ENCODE measurements at regions not wholly inside any gene's neighbourhood (a gene's known extent, or its start where the extent isn't known, plus 50 kb on each side); places are given as distances from the start of the nearest gene placed in this dataset.

DNA sequence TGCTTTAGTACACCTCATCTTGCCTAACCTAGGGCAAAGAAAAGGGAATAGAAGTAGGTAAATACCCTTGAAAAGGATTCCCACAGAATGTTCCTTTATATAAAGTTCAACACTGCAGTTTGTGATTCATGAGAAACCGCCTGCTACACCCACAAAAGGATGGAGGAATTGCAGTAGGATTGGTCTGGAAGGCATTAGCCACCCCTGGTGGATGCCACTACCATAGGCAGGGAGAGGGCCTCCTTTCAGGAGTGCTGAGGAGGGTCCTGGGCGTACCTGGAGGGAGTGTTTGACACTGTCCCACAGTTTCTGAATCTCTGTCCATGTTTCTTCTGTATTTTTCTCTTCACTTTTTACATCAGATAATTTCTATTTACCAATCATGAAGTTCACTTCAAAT, 221.8 kb upstream of the TMEM72 start:
- no peak for DNase-seq

DNA sequence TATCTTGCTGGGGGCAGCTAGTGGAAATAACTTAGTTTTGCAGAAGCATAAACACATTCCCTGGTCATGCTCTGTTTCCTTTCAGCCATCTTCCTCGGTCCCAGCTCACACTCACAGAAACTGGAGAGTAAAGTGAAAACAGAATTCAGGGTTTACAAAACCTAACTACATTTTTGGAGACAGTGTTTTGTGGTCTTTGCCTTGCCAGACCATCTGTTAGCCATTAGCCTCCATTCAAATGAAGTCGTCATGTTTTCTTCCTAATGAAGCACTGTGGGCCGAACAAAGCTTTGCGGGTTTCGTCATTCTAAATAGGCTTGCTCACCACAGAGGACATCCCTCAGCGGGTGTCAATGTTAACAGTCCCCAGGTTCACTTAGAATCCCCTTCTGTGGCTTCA, 214.6 kb upstream of the TMEM72 start:
- DNase-seq: no peak

DNA sequence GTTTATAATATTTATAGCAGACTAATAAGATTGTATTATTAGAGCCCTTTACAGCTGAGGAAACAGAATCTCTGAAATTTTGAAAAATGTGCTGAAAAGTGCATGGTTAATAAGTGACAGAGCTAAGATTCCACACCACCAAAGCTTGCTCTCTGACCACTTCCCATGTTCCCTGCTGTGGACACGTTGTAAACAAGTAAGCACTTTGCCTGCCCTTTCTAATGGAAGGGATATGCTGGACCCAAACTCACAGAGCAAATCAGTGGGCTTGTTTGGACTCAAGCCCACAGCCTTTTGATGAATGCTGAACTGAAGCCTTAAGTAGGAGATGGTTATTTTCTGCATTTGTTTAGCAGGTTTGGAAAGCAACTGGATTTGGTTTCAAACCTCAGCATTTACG, 214.0 kb upstream of the TMEM72 start:
- DNase-seq: no peak

DNA sequence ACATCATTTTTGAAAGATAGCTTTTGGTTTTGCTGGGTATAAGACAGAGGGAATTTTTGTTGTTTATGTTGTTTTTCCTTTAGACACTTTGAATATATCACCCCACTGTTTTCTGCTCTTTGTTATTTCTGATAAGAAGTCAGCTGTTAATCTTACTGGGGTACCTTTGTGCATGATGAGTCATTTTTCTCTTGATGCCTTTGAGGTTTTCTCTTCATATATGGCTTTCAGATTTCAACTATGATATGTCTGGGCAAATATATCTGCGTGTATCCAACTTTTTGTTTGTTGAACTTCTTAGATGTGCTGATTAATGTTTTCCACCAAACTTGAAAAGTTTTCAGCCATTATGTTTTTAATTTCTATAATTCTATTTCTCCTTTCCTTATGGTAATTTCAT, 208.6 kb upstream of the TMEM72 start:
- no peak for DNase-seq

DNA sequence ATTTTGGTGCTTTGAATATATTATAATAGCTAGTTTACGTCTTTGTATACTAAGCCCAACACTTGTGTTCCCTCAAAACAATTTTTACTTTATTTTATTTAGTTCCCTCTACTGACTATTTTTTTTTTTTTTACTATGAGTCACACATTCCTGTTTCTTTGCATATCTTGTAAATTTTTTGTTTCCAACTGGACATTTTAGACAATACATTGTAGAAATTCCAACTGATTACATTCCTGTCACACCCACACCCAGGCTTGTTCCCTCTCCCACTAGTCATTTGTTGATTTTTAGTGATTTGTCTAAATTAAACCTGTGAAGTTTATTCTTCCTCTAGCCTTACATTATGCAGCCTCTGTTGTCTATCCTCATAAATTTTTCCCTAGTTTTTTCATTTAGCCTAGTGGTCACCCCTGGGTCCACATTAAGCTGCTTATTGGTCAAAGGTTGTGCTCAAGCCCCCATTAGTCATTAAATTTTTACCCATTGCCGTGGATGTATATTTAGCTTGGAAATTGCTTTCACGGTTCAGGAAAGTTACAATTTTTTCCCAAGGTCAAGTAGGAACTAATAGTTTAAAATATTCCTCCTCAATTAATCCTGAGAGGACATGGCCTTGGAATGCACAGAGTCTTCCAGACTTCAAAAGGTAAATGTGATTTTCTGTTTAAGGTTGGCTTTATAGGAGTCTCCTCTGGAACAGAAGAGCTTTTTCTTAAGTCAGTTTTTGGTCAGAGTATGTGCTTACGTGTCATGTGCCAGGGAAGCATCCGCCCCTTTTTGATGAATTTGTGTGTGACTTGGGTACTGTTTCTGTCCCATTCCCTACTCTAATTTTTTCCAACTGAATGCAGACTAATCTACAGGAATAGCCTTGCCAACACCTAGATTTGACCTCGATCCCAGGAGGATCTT, 207.6 kb upstream of the TMEM72 start:
- no peak for DNase-seq

DNA sequence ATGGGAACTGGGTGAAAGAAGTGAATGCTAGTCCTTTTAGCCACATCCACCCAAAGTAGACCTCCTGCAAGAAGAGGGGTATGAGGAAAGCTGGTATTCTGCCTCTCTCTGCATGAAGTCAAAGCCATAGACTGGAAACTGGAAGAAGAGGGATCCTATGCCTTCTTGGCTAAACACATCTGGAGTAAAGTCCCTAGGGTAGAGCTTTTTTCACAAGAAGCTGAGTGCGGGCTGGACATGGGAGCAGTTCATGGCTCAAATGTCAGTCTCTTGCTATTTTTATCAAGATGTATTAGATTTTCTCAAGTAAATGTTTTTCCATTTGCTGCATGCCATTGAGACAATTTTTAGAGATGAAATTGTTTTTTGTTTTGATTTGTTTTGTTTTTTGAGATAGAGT, 206.5 kb upstream of the TMEM72 start:
- DNase-seq: no peak

DNA sequence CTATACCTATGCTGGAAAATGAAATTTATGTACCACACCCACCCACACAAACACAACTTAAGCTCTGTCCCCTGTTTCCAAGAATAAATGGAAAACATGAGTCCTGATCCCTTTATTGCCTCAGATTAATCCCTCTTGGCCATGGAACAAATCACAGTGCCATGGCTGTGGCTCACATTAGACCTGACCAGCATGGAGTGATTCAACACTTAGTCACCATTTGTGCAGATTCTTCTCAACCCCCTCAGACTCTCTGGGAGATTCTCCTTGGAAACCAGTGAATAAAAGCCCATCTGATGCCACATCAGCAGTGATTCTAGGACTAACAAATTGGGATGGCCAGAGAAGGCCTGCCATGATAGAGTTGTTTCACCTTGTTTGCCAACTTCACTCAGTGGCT, 204.4 kb upstream of the TMEM72 start:
- no peak for DNase-seq

DNA sequence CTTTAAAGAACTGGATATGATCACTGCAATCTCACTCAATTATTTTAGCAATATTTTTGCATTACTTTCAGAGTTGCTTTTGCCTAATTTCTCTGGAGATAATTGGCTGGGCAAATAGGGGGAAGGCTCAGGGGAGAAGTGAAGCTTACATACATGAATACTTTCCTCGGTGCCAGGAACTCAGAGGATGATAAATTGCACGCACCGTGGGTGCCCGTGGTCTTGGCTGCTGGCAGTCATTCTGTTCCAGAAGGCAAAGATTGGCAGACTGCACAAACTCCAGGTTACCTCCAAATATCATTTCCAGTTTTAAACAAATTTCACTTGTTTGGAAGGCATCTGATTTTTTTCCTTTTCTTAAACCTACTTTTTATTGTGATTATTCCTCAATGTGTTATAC, 197.8 kb upstream of the TMEM72 start:
- DNase-seq: no peak

DNA sequence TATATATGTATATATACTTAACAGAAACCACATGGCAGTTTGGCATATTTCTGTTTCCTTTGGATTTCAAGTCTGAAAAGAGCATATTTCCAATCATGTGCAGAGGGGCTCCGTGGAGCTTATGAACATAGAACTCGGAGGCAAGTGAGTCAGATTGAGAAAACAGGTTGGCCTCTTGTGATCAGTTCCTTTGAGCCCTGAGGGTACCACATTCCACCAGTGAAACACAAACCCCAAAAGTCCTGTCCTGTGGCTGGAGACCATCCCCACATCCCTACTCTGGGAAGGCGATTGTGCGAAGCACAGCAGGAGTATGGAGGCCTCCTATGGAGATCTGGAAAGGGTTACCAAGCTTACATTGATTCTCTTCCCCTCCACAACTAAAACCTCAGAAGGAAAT, 196.7 kb upstream of the TMEM72 start:
- DNase-seq: no peak

DNA sequence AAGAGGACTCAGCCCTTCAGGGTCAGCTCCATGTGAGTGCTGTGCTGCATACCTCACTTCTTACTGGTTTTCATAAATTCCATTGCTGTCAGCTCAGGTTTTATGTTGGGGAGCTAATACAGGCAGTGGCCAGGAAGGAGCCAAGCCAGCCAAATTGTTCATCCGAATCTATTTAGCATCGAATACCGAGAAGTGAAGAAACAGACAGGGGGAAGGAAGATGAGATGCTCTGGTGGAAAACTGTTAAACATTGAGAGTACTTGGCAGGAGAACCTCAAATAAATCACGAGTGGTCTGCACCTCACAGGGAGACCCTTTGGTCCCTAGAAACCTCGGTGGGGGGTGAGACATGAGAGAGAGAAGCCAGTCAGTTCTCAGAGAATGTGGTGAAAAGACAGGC, 196.0 kb upstream of the TMEM72 start:
- DNase-seq: no peak

DNA sequence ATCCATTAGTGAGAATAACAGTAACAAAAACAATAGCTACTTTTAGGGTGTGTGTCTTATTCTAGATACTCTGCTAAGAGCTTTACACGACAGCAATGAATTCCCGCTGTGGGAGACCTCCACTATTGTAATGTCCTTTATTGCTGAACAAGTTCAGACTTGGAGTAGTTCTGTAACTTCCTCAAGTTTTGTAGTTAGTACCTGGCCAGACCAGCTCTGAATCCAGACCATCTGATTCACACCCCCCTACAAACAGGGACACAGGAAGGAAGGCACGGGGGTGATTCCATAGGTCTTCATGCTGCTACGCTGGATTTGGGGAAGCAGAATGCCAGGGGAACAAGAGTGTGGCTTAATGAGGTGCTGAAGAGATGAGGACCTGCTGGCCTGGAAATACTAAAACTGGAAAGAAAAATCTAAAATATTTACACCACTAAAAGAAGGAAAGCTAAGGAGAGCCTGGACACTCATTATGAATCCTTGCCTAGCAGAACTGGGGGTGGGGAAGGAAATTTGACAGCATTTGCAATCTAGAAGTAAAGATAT, 194.6 kb upstream of the TMEM72 start:
- DNase-seq: no peak

DNA sequence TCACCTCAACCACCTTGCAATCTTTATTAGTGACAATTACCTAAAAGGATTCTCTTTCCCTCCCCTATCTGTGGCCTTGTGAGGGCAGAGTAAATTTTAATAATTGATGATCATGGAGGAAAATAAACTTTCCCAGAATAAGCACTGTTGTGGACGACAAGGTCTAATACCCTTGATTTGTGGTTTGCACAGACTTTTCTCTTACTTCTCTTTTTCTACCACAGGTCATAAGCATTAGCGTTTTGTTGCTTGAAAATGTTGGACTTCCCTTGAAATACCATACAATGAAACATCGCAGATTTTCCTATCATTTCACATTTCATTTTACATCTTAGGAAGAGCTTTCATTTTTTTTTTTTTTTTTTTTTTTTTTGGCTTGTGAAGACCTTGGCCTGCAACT, 188.1 kb upstream of the TMEM72 start:
- DNase-seq: no peak

DNA sequence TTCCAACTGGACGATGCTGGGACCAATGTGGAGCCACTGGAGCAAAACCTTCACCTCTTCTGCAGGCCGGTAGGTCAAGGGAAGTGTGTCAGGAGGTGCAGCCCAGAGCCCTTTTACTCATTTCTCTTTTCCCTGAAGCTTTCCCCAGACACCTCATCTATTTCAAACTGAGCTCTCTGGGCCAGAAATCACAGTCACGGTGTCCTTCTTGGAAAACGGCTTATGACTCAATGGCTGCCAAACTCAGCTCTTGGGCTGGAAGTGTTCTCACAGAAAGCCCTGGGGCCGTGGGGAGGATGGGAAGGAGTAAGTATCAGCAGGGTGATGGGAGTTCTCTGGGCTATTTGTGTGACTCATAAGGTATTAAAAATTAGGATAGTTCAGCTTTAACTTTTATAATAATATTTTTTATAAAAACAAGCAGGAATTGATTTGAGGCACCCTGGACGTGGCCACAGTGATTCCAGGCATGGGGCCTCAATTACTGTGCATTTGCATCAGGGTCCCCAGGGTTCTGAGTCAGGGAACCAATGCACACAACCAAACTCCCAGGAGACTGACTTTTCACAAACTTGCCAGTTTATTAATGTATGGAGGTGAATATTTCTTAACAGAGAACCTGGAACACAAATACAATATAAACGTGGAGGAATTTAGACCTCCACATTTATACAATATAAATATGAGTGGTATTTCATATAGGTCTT, 187.4 kb upstream of the TMEM72 start:
- no peak for DNase-seq

DNA sequence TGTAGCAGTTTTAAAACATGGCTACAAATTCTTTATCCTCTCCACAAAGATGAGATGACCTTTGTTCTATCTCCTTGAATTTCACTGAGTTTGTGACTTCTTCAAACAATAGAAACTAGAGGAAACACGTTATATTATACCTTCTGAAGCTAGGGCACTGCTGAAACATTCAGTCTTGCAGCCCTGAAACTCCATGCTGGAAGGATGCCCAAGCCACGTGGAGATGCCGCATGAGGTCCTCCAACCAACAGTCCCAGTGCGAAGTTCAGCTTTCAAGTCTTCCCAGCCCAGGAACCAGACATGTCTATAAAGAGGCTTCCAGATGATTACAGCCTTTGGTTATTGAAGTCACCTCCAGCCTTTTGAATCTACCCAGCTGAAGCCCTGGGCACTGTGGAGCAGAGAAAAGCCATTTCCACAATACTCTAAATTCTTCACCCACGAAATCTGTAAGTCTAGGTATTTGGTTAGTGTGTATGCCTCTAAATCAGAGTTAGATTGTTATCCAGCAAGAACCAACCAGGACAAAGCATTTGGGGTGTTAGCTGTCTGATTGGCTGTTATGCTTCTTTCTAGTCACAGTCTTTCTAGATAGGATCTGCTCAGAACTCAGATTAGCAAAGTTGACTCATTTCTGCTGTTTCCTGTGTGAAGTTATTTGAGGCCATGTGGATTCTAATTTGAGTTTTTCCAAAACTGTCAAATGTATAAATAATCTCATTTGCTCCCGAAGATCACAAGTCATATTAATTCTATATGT, 186.5 kb upstream of the TMEM72 start:
- DNase-seq: no peak

DNA sequence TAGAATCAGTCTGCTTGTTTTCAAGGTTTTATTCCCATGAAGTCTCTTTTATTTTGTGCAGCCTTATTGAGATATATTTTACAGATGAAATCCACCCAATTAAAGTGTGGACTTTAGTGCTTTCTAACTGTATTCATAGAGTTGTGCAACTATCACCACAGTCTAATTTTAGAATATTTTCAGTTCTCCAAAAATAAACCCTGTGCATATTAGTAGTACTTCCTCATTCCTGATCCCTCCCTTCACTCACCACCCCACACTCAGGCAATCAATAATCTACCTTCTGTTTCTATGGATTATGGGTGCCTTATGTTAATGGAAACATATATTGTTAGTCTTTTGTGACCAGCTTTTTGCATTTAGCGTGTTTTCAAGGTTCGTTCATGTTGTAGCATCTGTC, 185.7 kb upstream of the TMEM72 start:
- DNase-seq: no peak

DNA sequence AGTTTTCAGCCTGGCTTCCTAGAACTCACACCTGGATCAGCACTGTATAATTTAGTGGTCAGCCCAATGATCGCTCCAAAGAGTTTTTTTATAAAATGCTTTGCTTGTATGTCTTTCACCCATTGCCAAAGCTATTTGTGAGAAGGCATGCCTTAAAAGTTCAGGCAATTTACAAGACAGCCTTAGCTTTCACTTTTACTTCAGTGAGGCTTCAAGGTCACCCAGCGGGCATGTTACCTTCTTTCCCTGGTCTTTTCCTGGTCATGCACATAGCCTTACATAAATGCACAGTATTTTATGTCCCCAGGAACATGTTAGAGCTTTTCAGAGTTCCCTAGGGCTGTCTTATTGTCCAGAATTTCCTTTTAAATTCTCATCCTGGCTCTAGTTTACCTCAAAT, 179.9 kb upstream of the TMEM72 start:
- DNase-seq: no peak

DNA sequence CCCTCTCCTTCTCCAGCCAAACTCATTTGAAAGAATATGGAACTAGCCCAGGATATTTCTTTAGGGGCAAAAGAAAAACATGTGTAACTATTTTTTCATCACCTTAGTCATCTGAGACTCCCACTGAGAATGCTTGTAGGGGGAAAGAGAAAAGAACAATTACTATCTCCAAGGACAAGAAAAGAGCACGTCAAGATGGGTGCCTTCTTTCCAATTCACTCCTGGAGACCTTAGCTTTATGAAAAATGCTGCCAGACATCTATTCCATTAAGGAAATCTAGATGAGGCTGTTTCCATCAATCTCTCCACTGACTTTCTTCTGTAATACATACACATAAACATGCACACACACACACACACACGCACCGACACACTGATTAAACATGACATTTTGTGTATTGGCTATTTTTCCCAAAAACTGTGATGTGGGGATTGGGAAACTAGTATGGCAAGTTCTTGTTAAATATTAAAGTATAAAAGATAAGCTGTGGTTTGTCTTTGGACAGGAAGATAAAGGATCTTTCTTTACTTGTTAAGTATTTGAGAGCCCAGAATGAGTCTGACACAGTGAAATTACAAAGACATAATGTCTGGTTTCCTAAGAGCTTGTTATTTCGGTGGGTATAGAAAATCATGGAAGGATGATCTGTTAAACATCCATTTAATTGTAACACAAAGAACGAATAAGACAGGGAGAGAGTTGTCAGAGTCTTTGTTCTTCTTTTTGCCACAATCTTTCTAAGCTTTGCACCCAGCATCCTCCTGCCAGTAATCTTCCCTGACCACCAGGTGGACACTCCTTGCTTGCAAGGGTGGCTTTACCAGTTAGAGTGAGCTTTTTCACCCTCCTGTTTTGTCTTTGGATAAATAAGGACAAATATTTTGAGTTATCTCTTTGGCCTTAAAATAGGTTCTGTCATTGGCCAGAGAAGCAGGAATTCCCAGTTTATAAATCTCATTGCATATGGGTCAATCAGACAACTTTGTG, 177.3 kb upstream of the TMEM72 start:
- no peak for DNase-seq

DNA sequence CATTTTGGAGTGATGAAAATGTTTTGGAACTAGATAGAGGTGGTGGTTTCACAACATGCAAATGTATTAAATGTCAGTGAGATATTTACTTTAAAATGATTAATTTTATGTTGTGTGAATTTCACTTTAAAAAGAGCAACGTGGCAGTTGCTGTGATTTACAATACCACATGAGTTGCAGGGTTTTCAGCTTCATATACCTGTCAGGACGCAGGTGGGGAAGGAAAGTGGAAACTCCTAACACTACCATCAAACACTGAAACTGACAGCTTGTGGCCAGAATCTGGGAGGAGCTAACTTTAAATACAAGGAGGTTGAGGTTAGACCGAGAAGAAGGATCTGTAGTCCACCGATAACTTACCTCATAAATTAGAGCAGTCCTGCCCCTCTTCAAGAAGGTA, 168.9 kb upstream of the TMEM72 start:
- DNase-seq: no peak

DNA sequence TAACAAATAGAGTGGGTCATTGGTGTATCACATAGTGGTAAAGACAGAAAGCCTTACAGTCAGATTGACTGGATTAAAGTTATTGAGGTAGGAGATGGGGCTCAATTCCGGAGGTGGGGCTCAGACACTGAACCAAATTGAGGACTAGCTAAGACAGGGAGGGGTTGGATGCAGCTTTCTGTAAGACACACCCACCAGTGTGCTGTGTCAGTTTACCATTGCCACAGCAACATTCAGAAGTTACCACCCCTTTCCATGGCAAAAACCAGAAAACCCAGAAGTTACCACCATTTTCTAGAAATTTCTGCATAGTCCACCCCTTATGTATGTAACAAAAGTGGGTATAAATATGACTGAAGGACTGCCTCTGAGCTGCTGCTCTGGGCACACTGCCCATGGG, 167.6 kb upstream of the TMEM72 start:
- no peak for DNase-seq

DNA sequence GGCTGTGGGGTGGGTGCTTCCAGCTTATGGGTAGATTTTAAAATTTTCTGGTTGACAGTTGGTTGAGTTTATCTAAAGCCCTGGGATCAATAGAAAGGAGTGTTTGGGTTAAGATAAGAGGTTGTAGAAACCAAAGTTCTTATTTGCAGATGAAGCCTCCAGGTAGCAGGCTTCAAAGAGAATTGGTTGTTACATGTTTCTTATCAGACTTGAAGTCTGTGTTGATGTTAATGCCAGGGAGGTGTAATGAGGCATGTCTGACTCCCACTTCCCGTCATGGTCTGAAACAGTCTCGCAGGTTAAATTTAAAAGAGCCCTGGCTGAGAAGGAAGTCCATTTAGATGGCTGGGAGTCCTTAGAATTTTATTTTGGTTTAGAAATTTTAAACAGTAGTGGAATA, 165.2 kb upstream of the TMEM72 start:
- DNase-seq: no peak

DNA sequence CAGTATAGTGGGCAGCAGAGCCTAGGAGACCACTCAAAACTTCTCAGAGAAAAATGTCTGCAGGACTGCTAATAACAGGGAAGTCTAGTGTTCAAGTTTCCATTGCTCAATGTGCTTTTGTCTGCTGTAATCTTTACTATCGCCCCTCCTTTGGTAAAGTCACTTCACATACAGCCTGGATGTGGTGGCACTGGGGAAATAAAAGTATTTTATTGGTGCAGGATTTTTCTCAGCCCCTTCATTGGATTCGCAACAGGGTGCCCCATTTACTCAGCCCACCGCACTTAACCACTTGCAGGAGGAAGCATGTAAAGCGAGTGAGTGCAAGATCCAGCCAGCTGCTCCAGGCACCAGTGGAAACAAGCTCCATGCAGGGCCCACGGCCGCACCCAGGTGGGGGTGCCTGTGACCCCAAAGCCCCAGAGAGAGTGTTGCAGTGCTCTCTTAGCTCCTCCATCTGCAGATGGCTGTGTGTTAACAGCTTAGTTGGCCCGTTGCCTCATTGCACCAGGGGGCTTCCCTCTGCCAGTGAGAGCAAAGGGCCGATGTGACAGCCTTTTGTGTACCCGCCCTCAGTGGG, 163.5 kb upstream of the TMEM72 start:
- no peak for DNase-seq

DNA sequence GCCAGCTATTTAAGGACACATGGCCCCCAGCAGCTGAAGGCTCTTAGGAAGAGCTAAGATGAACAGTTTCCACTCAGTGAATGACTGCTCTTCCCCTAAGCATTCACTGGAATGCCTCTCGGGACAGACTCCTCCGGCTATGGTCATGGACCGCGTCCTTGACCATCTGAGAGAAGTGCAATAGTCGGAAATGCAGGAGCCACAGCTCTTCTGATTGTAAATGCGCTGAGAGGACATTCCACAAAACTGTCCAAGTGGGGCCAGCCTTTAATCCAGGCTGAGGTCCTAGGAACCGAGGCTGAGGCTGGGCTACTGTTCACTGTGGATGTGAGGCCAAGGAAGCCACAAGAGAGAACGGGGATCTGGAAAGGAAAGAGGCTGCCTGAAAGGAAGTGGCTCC, 162.0 kb upstream of the TMEM72 start:
- no peak for DNase-seq
